ENCODE measurements at regions not wholly inside any gene's neighbourhood (a gene's known extent, or its start where the extent isn't known, plus 50 kb on each side); places are given as distances from the start of the nearest gene placed in this dataset.

- H3K36me3 ChIP-seq (ENCODE audit: control insufficient read depth, insufficient read depth, low read length), result no peaks in the 10 kb centered on the region
These were observed 227.1 kb upstream of the KLF12 start for GRCh38 chr13:74361274-74361673.

DNA sequence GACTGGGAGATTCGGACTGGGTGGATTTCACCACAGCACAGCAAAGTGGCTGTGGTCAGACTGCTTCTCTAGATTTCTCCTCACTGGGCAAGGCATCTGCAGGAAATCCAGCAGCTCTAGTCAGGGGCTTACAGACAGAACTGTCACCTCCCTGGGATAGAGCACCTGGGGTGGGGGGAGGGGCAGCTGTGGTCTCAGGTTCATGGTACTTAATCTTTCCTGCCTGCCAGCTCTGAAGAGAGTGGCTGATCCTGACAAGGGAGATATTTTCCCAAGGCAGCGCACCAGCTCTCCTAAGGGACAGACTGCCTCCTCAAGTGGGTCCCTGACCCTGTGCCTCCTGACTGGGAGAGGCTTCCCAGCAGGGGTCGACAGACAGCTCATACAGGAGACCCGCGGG, 212.8 kb upstream of the KLF12 start:
- H3K4me1 ChIP-seq (ENCODE audit: control insufficient read depth, extremely low read depth, insufficient read depth, low read length), result no peaks in the 10 kb centered on the region
- no peaks in the 10 kb centered on the region for H3K79me2 ChIP-seq (ENCODE audit: control insufficient read depth, insufficient read depth, low read length)
- no peak overlapping the region for H3K9ac ChIP-seq (ENCODE audit: insufficient read depth, low read length)
- no peaks in the 10 kb centered on the region for H3K27me3 ChIP-seq (ENCODE audit: control insufficient read depth, insufficient read depth, low read length)
- H3K9me3 ChIP-seq (ENCODE audit: control insufficient read depth, insufficient read depth, low read depth, low read length), result no peaks in the 10 kb centered on the region
- no peak overlapping the region for H3K4me3 ChIP-seq (replicated peaks in 1 of 4; ENCODE audit: control extremely low read depth in 1 of 4, insufficient read depth in 1 of 4, low read depth in 3 of 4, low read length in 4 of 4)
- DNase-seq (ENCODE audit: low read depth in 2 of 2), result no peak
- TF ChIP-seq, protein P1, sequence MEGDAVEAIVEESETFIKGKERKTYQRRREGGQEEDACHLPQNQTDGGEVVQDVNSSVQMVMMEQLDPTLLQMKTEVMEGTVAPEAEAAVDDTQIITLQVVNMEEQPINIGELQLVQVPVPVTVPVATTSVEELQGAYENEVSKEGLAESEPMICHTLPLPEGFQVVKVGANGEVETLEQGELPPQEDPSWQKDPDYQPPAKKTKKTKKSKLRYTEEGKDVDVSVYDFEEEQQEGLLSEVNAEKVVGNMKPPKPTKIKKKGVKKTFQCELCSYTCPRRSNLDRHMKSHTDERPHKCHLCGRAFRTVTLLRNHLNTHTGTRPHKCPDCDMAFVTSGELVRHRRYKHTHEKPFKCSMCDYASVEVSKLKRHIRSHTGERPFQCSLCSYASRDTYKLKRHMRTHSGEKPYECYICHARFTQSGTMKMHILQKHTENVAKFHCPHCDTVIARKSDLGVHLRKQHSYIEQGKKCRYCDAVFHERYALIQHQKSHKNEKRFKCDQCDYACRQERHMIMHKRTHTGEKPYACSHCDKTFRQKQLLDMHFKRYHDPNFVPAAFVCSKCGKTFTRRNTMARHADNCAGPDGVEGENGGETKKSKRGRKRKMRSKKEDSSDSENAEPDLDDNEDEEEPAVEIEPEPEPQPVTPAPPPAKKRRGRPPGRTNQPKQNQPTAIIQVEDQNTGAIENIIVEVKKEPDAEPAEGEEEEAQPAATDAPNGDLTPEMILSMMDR (conservative IDR thresholded peaks at IDR 0.05 in 1 of 2, IDR thresholded peaks at IDR 0.05 in 1 of 2; ENCODE audit: low read depth in 1 of 2, low read length in 2 of 2), result no peak
- TF ChIP-seq EZH2 (IDR thresholded peaks at IDR 0.05; ENCODE audit: low read length, missing control alignments), result no peak
- H3K36me3 ChIP-seq (ENCODE audit: control insufficient read depth, insufficient read depth, low read length), result no peaks in the 10 kb centered on the region
- H4K20me1 ChIP-seq (ENCODE audit: control insufficient read depth, extremely low read depth, insufficient read depth, low read length), result no peaks in the 10 kb centered on the region
- no peak overlapping the region for H2AFZ ChIP-seq (ENCODE audit: low read length)
- H3K4me2 ChIP-seq (ENCODE audit: extremely low read depth, insufficient read depth, low read length), result no peak overlapping the region
- H3K27ac ChIP-seq (ENCODE audit: insufficient read depth, low read length), result no peak overlapping the region

More at GRCh38 chr13:74361274-74361673, 227.1 kb upstream of the KLF12 start:
- Histone ChIP-seq H3K27me3 (ENCODE audit: control insufficient read depth, insufficient read depth, low read length) (no peaks in the 10 kb centered on the region), H3K79me2 (ENCODE audit: control insufficient read depth, insufficient read depth, low read length) (no peaks in the 10 kb centered on the region), H3K4me1 (ENCODE audit: control insufficient read depth, extremely low read depth, insufficient read depth, low read length) (no peaks in the 10 kb centered on the region), H3K9ac (ENCODE audit: insufficient read depth, low read length) (no peak overlapping the region), H3K9me3 (ENCODE audit: control insufficient read depth, insufficient read depth, low read depth, low read length) (no peaks in the 10 kb centered on the region), H2AFZ (ENCODE audit: low read length) (no peak overlapping the region), H4K20me1 (ENCODE audit: control insufficient read depth, extremely low read depth, insufficient read depth, low read length) (no peaks in the 10 kb centered on the region), H3K27ac (ENCODE audit: insufficient read depth, low read length) (no peak overlapping the region), H3K4me2 (ENCODE audit: extremely low read depth, insufficient read depth, low read length) (no peak overlapping the region), H3K4me3 (replicated peaks in 1 of 4; ENCODE audit: control extremely low read depth in 1 of 4, insufficient read depth in 1 of 4, low read depth in 3 of 4, low read length in 4 of 4) (no peak overlapping the region)
- DNase-seq (ENCODE audit: low read depth in 2 of 2), result no peak
- TF ChIP-seq EZH2 (IDR thresholded peaks at IDR 0.05; ENCODE audit: low read length, missing control alignments), result no peak
- TF ChIP-seq, protein P1 (conservative IDR thresholded peaks at IDR 0.05 in 1 of 2, IDR thresholded peaks at IDR 0.05 in 1 of 2; ENCODE audit: low read depth in 1 of 2, low read length in 2 of 2), result no peak

DNA sequence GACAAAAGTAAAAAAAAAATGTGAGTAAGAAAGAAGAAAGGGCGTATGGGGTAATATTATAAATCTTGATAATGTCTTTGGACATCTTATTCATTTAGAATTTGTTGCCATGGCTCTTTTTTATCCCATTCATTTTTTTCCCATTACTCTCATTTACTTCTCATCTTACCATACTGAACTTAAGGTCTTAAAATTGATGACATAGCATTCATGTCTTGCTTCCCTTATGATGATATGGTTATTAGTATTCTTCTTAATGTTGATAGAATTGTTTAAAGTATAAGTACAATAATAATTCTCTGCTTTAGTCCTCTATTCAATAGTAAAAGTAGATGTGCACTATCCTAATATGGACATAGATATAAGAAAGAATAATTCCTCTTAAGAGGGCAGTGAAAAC, 204.1 kb upstream of the KLF12 start:
- Histone ChIP-seq H3K4me3 (replicated peaks in 1 of 4; ENCODE audit: control extremely low read depth in 1 of 4, insufficient read depth in 1 of 4, low read depth in 3 of 4, low read length in 4 of 4) (no peak overlapping the region), H3K4me2 (ENCODE audit: extremely low read depth, insufficient read depth, low read length) (no peak overlapping the region), H3K4me1 (ENCODE audit: control insufficient read depth, extremely low read depth, insufficient read depth, low read length) (no peaks in the 10 kb centered on the region), H4K20me1 (ENCODE audit: control insufficient read depth, extremely low read depth, insufficient read depth, low read length) (no peaks in the 10 kb centered on the region), H2AFZ (ENCODE audit: low read length) (no peak overlapping the region), H3K36me3 (ENCODE audit: control insufficient read depth, insufficient read depth, low read length) (no peaks in the 10 kb centered on the region), H3K9ac (ENCODE audit: insufficient read depth, low read length) (no peak overlapping the region), H3K27me3 (ENCODE audit: control insufficient read depth, insufficient read depth, low read length) (no peaks in the 10 kb centered on the region), H3K27ac (ENCODE audit: insufficient read depth, low read length) (no peak overlapping the region), H3K9me3 (ENCODE audit: control insufficient read depth, insufficient read depth, low read depth, low read length) (no peaks in the 10 kb centered on the region), H3K79me2 (ENCODE audit: control insufficient read depth, insufficient read depth, low read length) (no peaks in the 10 kb centered on the region)
- no peak for DNase-seq (ENCODE audit: low read depth in 2 of 2)
- no peak for TF ChIP-seq EZH2 (IDR thresholded peaks at IDR 0.05; ENCODE audit: low read length, missing control alignments)
- TF ChIP-seq, protein P1 (conservative IDR thresholded peaks at IDR 0.05 in 1 of 2, IDR thresholded peaks at IDR 0.05 in 1 of 2; ENCODE audit: low read depth in 1 of 2, low read length in 2 of 2), result no peak

All from fibroblast of lung (primary cell).